Islet of Langerhans (tissue), 1 donor: ENCODE measurements at regions not wholly inside any gene's neighbourhood (a gene's known extent, or its start where the extent isn't known, plus 50 kb on each side); places are given as distances from the start of the nearest gene placed in this dataset.
"Not testable (repeated sequence)": the region's sequence is repeated elsewhere in the genome, so short reads cannot be mapped to it uniquely, and the experiment has no call there.

Experiments used
- FAIRE-seq: peaks from one replicate; lab custom pipeline; 2011; peaks lifted over from hg19 to GRCh38; lab: Jason Lieb, UNC

- FAIRE-seq = no peak
These were observed 324.7 kb upstream of the FAM47C start for GRCh38 chrX:36683507-36683906.

DNA sequence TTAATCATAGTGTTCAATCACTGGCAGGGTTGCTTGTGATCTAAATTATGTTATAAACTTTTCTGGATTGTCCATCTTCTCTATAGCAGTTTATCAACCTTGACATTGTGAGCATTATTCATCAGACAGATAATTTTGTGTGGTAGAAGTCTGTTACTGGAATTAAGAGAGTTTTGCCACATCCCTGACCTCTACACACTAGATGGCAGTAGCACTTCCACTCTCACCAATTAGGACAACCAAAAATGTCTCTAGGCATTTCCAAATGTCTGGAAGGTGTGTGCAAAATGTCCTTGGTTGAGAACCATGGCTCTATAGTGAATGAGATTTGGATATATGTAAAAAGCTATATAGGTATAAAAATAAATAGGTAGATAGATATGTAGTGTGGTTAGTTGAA, 324.1 kb upstream of the FAM47C start:
- no peak for FAIRE-seq

GRCh38 chrX:36721990-36722389, 286.2 kb upstream of the FAM47C start:
- no peak for FAIRE-seq

GRCh38 chrX:36753602-36754001, 254.6 kb upstream of the FAM47C start:
- no peak for FAIRE-seq

DNA sequence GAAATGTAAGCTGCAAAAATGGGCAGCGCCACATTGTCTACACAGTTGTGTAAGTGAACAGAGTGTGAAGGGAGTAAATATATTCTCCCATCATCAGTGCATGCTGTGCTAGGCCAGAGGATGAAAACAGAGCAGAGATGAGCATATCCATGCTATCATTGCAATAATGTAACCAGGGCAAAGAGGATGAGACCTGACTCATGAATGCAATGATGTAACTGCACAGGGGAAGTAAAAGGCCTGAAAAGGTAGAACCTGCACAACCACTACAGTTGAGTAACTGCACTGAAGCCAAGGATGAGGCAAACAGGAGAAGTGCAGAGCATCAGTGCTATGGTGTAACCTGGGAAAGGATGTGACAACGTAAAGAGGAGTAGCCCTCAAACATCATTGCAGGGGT, 220.4 kb upstream of the FAM47C start:
- no peak for FAIRE-seq

GRCh38 chrX:36803151-36803550, 205.0 kb upstream of the FAM47C start:
- FAIRE-seq = no peak

- FAIRE-seq = no peak
These were observed 204.1 kb upstream of the FAM47C start for GRCh38 chrX:36804066-36804465.

DNA sequence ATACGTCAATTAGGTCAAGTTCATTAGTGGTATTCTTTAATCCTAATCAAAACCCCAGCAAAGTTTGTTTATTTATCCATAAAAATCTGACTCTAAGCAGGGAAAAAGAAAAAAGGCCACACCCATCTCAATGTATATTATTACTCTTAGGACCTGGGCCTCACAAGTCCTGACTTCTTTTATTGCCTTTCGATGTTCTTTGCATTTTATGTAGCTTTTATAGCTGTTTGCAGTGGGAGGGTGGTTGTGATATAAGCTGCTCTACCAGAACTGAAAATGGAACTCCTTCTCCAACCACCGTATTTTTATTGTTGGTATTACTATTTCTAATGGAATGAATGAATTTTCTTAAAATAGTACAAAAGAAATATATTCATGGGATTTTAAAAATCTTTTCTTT, 163.3 kb upstream of the FAM47C start:
- no peak for FAIRE-seq

DNA sequence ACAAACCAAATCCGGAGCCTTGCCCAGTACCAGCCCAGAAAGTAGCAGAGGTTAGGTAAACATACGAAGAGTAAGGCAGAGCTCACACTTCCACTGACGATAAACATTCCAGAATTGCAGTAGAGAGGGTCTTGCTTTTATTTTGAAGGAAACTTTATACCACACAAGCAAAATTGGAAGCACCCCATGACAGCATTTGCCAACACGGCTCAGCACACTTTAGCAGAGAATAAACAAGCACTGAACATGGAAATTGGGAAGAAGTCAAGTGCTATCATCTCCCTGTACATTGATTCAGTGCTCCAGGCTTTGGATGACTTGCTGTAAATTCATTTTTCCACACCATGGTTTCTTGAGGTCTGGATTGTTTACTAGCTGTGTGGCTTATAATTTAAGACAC, 160.7 kb upstream of the FAM47C start:
- FAIRE-seq = no peak

GRCh38 chrX:36849407-36849806, 158.8 kb upstream of the FAM47C start:
- FAIRE-seq = no peak

DNA sequence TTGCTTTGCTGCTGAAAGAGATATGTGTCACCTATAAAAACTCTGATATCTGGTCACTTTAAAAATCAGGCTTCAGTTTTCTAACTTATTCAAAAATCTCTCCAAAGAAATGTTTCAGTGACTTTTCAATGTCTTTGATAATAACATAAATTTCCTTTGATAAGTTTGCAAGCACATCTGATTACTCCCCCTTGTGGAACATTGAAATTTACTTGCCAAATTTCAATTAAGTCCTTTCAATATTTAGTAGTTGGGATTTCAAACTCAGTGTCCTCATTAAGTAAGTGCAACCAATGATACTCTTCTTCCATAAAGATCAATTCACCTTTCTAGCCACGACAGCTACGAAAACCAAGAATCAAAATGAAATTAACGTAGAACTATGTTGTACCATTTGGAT, 151.3 kb upstream of the FAM47C start:
- no peak for FAIRE-seq

- no peak for FAIRE-seq
These were observed 148.9 kb upstream of the FAM47C start for GRCh38 chrX:36859231-36859630.

DNA sequence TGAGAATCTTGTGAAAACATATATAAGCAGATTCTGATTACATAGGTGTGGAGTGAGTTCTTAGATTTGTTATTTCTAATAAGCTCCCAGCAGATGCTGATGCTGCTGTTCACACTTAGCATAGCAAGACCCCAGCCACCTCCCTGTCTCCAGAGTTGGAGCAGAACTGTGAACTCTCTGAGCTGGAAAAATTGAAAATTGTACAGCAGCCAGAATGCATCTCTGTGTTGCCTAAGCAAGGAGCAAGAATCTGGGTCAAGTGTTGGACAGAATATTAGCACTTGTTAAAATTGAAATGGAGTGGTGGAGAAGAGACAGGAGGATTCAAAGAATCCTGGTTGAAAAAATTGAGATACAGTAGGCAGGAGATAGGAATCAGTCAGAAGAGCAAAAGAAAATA, 146.6 kb upstream of the FAM47C start:
- no peak for FAIRE-seq

DNA sequence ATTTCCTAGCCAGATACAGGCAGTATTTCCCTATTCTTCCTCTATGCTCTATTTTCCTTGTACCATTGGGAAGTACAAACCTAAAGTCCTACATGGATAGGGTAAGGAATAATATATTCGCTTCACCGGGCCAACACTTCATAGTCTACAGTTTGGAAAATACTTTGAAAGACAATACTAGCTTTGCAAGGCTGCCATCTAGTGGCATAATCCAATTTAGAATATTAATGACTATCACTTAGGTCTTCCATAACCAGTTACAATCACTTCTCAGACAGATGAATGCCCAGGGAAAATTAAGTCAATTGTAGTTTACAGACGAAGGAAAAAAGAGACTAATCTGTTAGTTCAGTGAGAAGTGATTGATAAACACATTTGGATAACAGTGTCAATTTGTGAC, 141.0 kb upstream of the FAM47C start:
- peak; percentile 83 for FAIRE-seq

DNA sequence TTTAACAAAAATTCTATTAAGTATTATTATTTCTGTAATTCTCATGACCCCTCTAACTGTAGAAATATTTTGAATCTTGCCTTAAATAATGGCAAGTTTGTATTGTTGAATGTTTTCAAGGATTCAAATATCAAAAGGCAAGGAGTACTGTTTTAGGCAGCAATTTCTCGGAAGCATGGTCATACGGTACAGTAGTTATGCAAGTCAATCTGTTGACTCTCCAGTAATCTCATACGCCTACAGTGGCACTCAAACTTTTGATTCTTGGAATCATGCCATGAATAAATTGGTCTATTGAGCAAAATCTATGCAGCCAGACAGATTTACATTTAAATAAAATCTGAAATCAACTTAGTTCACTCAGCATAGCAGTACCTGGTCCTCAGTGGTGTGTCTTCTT, 139.6 kb upstream of the FAM47C start:
- FAIRE-seq = no peak

DNA sequence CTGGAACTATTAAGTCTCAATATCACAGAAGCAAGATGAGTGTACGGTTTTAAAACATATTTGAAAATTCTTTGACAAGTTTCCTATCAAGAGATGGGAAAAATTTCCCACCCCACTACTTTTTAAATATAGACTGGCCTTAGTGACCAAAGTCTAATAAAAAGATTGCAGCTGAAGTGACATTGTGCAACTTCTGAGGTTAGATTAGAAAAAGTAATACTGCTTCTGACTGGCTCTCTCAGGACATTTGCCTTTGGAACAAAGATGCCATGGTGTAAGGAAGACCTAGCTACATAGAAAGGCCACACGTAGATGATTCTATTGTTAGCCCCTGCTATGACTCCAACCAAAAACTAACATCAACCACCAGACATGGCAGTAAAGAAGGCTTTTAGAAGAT, 138.7 kb upstream of the FAM47C start:
- FAIRE-seq = no peak

DNA sequence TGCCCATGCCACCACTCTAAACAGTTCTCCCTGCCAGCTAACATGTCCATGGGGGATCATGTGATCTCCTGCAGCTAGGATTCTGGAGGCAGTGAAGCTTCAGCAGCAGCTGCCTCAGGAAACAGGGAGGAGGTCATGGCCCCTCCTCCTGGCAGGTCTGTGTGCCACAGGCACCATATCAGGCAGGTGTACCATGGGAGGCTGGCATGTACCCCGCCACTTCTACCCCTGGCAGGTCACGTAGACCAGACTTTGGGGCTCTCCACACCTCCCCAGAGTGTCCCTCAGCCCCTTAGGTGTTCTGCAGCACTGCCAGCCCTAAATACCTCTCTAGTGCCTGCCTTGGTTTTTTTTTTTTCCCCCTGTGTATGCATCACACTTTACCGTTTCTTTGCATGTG, 110.5 kb upstream of the FAM47C start:
- FAIRE-seq = no peak

DNA sequence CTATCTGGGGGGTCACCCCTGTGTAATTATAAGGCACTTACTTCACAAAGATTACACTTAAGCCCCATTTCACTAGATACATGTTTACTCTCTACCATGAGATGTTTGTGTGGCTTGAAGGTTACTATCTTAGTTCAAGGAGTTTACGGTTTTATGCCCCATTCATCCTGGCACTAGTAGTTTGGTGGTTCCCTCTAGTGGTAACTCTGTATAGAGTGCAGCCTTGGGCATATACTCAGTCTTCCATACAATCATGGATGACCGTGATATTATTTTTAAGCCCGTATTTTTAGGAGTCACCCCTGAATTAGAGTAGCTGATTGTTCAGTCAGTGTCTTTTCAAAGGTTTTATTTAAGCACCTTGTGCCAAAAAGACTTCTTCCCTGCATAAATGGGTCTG, 109.9 kb upstream of the FAM47C start:
- FAIRE-seq = peak; percentile 88

DNA sequence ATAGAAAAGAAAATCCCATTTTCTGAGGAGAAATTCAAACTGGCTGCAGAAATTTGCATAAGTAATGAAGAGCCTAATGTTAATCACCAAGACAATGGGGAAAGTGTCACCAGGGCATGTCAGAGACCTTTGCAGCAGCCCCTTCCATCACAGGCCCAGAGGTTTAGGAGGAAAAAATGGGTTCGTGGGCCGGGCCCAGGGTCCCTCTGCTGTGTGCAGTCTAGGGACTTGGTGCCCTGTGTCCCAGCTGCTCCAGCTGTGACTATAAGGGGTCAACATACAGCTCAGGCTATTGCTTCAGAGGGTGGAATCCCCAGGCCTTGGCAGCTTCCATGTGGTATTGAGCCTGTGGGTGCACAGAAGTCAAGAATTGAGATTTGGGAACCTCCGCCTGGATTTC, 103.6 kb upstream of the FAM47C start:
- FAIRE-seq = not testable (repeated sequence)

DNA sequence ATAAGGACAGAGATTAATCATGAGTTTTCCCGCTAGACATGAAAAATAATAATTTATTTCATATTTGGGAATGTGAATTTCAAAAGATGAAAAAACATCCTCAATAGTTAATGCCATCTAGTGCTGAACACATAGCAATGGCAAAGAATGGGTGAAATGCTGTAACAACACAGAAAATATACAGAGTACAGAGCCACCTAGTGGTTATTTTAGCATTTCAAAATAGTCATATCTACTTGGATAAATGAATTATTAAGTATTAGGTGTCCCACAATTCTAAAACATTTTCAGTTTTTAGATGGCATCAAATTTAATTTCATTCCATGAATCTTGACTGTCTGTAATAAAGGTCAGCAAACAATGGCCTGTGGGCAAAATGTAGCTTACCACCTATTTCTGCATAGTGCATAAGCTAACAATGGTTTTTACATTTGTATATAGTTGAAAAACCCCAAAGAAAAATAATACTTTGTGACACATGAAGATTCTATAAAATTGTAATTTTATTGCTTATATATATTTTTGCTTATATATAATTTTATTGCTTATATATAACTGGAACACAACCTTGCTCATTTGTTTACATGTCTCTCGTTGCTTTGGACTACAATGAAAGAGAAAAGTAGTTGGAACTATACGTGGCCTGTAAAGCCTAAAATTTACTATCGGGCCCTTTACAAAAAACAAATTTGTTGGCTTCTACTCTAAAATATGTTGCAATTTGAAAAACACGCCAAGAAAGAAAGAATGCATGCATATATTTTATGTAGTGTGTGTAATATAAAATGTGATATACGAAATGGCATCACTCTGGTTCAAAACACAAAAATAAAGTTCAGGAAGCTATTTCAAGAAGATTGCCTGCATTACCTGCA, 99.1 kb upstream of the FAM47C start:
- FAIRE-seq = peak; percentile 96

- FAIRE-seq = no peak
These were observed 98.5 kb upstream of the FAM47C start for GRCh38 chrX:36909676-36910030.

GRCh38 chrX:36913551-36913950, 94.6 kb upstream of the FAM47C start:
- no peak for FAIRE-seq

DNA sequence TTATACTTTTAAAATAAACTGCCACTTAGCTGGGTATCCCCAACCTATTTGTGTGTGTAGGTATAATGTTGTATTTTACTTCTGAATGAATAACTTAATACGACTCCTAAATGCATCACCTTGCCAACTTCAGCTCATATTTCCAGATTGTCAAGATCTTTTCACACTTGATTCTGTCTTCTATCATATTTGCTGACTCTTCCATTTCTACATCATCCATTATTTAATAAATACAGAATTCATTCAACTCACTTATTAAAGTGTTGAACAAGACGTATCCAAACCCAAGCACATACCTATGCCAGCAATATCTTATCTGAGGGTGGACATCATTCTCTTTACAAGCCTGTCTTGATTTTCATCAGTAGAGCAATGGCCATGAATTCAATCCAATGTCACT, 91.2 kb upstream of the FAM47C start:
- FAIRE-seq = no peak

GRCh38 chrX:36927712-36928111, 80.5 kb upstream of the FAM47C start:
- no peak for FAIRE-seq

- no peak for FAIRE-seq
These were observed 77.7 kb upstream of the FAM47C start for GRCh38 chrX:36930491-36930890.
